ENCODE measurements at regions not wholly inside any gene's neighbourhood (a gene's known extent, or its start where the extent isn't known, plus 50 kb on each side); places are given as distances from the start of the nearest gene placed in this dataset.
A peak's percentile ranks its signal among the peaks of the same experiment; 100 is the strongest.

DNA sequence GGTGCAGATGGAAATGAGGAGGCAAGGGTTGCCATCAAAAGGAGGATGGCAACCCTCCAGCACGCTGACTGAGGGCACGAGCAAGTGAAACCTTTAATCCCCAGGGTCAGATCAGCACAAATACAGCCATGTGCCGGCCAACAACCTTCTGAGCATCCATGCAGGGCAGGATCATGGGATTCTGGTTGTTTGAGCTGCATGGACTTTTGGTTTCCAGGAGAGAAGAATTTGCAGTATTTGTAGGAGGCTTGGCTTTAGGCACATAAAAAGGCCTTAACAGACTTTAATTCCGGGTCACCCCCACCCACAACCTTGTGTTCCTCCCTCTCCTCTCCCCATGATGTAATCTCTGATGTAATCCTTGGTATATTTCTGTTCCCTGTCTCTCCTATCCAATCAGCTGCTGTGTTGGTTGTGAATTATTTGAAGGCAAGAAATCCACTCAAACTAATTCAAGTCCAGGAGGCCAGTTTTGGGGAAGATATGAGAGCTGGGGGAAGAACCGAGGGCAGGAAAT, 254.3 kb downstream of the SHQ1 start:
- Mint-ChIP-seq H3K27me3 (ENCODE audit: low read depth, poor library complexity) (peaks cover 55% of the 10 kb centered on the region), H3K27ac (no peak overlapping the region), H3K36me3 (ENCODE audit: low read depth) (no peaks in the 10 kb centered on the region), H3K9me3 (no peaks in the 10 kb centered on the region), H3K4me1 (peaks cover 86% of the 10 kb centered on the region), H3K4me3 (no peak overlapping the region)
- no peak for DNase-seq
- TF ChIP-seq, protein P1, sequence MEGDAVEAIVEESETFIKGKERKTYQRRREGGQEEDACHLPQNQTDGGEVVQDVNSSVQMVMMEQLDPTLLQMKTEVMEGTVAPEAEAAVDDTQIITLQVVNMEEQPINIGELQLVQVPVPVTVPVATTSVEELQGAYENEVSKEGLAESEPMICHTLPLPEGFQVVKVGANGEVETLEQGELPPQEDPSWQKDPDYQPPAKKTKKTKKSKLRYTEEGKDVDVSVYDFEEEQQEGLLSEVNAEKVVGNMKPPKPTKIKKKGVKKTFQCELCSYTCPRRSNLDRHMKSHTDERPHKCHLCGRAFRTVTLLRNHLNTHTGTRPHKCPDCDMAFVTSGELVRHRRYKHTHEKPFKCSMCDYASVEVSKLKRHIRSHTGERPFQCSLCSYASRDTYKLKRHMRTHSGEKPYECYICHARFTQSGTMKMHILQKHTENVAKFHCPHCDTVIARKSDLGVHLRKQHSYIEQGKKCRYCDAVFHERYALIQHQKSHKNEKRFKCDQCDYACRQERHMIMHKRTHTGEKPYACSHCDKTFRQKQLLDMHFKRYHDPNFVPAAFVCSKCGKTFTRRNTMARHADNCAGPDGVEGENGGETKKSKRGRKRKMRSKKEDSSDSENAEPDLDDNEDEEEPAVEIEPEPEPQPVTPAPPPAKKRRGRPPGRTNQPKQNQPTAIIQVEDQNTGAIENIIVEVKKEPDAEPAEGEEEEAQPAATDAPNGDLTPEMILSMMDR (IDR thresholded peaks at IDR 0.05): no peak

DNA sequence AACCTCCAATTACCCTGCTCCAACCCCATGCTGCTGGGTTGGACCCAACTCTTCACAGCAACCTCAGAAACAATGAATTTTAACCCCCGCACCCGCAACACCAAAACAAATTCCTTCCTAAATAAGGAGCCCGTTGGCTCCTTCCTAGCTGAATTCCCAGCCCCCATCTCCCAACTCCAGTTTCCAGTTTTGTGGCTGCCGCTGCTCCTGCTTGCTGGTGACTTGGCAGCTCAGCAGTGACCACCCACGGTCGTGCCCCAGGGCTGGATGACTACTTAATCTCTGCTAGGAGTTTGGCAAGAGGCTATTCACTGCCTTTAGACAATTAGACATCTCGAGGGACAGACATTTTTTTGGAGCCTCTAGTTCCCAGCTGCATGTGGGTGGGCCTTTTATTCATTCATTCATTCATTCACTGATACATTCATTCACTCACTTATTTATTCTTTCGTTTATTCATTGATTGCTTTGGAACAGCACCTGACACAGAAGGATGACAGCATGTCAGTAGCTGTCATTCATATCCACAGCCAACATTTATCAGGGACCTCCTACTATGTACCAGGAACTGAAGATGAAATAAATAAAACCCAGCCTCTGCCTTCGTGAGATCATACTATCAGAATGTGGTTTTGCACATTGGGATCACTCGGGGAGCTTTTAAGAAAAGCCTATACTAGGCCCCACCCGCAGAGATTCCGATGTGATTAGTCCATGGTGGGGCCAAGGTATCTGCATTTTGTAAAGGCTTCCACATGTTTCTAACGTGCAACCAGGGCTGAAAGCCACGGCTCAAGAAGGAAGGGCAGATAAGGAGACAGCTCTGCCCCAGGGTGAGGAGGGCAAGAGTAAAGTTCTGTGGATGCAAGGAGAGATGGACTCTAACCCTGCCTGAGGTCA, 256.5 kb downstream of the SHQ1 start:
- Mint-ChIP-seq H3K27ac (no peak overlapping the region), H3K4me3 (peak overlapping the region; percentile 12)
- peak; percentile 47 for DNase-seq

DNA sequence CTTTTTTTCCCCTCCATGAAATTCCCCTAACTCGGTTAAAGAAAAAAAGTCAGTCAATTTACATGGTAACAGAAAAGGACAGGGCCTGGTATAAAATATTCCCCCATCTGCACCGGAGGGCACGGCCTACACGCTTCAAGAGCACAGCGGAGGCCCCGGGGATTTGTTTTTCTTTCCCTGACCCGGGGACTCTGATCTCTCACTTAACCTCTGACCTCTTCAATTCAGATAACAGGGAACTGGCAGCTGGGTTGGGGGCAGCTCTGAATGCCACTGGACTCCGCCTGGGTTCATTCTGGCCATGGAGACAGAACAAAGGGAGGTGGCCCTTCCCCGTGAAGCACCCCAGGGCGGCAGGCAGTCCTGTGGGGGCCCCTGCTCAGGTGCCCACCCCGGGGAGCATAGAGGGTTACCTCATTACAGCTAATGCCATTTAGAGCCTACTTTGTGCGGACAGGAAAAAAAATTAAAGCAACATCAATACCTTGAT, 257.5 kb downstream of the SHQ1 start:
- DNase-seq: peak; percentile 67
- Mint-ChIP-seq H3K4me1 (peaks cover 55% of the 10 kb centered on the region), H3K27ac (peak overlapping the region; percentile 55), H3K36me3 (ENCODE audit: low read depth) (no peaks in the 10 kb centered on the region), H3K27me3 (ENCODE audit: low read depth, poor library complexity) (peaks cover 50% of the 10 kb centered on the region), H3K9me3 (no peaks in the 10 kb centered on the region), H3K4me3 (peak overlapping the region; percentile 19)
- TF ChIP-seq, protein P1 (IDR thresholded peaks at IDR 0.05): no peak

More for the DNA sequence above, 256.5 kb downstream of the SHQ1 start:
- Mint-ChIP-seq H3K9me3 (no peaks in the 10 kb centered on the region), H3K4me1 (peaks cover 65% of the 10 kb centered on the region), H3K27me3 (ENCODE audit: low read depth, poor library complexity) (peaks cover 50% of the 10 kb centered on the region), H3K36me3 (ENCODE audit: low read depth) (no peaks in the 10 kb centered on the region)
- TF ChIP-seq, protein P1 (IDR thresholded peaks at IDR 0.05): no peak

DNA sequence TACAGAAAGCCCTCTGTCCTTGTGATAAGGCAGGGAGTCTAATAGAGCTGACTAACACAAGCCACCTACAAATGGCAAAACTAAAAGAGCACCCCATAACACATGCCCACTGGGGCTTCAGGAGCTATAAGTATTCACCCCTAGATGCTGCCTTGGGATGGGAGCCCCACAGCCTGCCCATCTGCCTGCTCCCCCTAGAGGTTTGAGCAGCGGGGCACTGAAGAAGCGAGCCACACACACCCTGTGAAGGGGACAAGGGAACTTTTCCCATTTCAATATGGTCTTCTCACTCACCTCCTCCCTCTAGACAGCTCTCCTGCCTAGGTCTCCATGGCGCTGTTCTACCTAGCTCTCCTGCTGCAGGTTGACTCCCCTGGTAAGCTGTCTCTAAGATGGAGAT, 261.0 kb downstream of the SHQ1 start:
- H3K27me3 Mint-ChIP-seq (ENCODE audit: low read depth, poor library complexity): peaks cover 36% of the 10 kb centered on the region
- no peak for DNase-seq
- peaks cover 35% of the 10 kb centered on the region for H3K4me1 Mint-ChIP-seq
- no peaks in the 10 kb centered on the region for H3K36me3 Mint-ChIP-seq (ENCODE audit: low read depth)
- TF ChIP-seq, protein P1 (IDR thresholded peaks at IDR 0.05): no peak
- H3K27ac Mint-ChIP-seq: no peak overlapping the region
- no peak overlapping the region for H3K4me3 Mint-ChIP-seq
- no peaks in the 10 kb centered on the region for H3K9me3 Mint-ChIP-seq

DNA sequence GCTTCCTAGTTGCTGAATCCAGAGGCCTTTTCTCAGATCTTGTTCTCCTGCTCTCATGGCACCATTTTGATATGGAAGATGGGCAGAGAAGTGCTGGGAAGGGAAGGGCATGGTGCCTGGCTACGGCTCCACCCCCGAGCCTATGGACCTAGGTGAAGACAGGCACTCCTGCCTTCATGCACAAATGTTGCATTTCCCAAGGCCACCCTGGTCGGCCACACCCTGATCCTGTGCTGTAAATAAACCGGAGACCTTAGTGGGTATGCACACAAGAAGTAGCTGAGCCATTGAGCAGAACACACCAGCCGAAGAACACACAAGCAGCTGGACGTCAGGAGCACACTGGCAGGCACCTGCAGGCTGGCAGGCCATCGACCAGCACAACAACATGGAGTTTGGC, 261.6 kb downstream of the SHQ1 start:
- Mint-ChIP-seq H3K4me1 (peaks cover 32% of the 10 kb centered on the region), H3K36me3 (ENCODE audit: low read depth) (no peaks in the 10 kb centered on the region), H3K9me3 (no peaks in the 10 kb centered on the region), H3K27me3 (ENCODE audit: low read depth, poor library complexity) (peaks cover 30% of the 10 kb centered on the region), H3K4me3 (no peak overlapping the region), H3K27ac (no peak overlapping the region)
- TF ChIP-seq, protein P1 (IDR thresholded peaks at IDR 0.05): no peak
- no peak for DNase-seq
